Eye (tissue), 1 donor: ENCODE measurements at regions not wholly inside any gene's neighbourhood (a gene's known extent, or its start where the extent isn't known, plus 50 kb on each side); places are given as distances from the start of the nearest gene placed in this dataset.
"Not testable (repeated sequence)": the region's sequence is repeated elsewhere in the genome, so short reads cannot be mapped to it uniquely, and the experiment has no call there.

Source experiments
- DNase-seq: peaks from one replicate; pipeline ENCODE4 v3.0.0-alpha.2; 2015

DNA sequence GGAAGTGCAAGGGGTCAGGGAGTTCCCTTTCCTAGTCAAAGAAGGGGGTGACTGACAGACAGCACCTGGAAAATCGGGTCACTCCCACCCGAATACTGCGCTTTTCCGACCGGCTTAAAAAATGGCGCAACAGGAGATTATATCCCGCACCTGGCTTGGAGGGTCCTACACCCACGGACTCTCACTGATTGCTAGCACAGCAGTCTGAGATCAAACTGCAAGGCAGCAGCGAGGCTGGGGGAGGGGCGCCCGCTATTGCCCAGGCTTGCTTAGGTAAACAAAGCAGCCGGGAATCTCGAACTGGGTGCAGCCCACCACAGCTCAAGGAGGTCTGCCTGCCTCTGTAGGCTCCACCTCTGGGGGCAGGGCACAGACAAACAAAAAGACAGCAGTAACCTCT, 333.8 kb downstream of the CENPW start:
- DNase-seq: not testable (repeated sequence)

DNA sequence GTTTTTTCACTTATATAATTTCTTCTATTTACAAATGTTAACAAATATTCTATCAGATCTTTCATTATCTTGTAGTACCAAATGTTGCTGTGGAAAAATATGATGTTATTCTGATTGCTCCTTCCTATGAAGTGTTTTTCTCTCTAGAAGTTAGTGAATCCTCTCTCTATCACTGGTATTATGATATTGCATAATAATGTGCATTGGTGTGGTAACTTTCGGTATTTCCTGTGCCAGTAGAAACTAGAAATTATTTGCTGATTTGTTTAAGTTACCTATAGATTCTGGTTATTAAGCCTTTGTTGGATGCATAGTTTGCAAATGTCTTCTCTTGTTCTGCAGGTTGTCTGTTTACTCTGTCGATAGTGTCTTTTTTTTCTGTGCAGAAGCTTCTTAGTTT, 342.5 kb downstream of the CENPW start:
- no peak for DNase-seq

DNA sequence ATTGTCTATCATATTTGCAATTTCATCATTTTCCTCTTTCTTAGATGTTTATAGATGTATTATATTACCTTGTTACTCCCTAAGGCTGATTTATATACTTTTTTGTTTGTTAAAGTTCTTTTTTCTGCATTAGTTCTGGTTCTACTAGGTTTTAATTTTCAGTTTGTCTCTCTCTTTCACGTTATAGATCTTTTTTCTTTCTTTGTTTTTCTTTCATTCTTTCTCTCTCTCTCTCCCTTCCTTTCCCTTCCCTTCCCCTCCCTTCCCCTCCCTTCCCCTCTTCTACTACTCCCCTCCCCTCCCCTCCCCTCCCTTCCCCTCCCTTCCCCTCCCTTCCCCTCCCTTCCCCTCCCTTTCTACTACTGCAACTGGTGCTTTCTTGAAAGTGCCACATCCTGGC, 345.3 kb downstream of the CENPW start:
- DNase-seq: no peak

DNA sequence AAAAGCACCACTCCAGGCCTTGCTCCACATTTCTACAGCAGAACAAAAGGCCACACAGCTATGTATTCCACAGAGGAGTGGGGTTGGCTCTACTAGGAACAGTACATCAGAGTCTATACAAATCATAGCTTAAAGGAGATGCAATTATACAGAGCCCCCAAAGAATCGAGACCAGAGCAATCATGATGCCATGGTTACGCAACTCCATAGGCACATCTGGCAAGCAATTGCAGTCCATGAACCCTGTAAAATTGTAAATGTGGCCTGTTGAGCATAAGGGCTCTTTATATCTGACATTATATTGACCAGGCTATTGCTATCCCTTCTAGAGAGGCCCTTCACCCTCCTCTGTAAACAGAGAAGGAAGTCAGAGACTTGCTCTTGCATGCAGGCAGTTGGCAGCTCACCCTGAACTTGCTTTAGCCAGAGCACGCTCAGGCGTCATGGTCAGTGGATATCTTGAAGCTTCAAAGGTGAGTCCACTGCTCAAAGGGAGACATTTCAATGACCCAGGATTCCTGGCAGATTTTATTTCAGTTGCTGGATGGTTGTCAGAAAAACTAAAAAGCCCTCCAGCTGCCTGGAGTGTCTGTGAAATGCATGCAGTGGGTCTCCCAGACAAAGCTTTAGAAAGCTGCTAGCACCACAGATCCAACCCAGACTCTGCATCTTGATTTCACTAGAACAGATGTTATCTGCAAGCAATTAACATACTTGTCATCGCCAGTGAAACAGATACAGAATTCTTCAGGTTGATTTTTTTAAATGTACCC, 357.2 kb downstream of the CENPW start:
- peak; percentile 18 for DNase-seq

DNA sequence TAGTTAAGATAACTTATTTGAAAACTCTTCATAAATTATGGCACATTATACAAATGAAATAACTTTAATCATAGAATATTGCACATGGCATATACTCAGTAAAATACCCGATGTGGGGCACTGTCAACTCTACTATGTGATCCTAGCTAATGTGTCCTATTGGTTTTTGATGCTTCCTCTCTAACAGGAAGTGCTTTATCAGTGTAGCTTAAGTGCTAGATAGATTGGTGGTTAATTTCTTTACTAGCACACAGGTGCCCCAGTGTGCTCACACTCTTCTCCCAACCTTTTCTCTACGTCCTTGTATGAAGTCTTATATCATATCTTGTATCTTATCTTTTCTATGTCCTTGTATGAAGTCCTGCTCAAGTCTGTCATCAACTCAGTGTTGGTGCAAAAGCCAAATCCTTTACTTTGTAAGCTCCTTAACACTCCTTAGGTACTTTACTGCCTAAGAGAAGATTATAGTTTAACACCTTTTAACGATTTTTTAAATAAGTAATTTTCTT, 358.9 kb downstream of the CENPW start:
- no peak for DNase-seq

DNA sequence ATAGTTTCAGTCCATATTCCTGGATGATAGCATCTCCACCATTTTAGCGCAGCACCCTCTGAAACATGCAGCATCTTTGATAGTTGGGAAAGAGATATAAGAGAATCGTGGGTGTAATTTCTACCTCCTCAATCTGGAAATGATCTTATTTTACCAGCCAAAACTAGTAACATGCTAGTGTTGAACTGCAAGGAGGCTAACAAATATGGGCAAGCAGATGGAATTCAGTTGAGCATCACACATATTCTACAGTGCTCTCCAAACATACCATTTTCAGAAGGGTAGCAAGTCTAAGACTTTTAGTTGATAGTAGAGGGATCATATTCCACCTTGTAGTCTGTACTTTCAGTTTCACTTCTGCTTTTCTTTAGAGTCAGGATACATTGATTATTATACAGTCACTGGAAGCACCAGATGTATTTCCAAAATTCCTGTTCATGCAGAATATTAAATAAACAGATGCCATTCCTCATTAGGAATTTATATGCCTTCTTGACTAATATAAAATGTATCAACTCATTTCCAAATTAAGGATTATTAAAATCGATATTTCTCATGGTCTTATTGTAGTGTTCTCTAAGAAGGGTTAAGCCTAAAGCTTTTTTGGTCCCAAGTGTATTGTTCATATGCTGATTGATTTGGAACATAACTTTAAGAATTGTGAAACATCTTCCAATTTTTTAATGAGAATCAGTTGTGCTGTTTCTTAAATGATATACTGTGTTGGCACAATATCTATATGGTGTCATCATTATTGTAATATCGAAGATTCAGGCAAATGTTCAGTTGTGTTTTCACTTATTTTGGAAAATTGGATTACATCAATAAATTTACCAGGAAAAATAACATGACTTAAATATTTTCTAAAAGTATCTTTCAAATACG, 362.0 kb downstream of the CENPW start:
- no peak for DNase-seq

DNA sequence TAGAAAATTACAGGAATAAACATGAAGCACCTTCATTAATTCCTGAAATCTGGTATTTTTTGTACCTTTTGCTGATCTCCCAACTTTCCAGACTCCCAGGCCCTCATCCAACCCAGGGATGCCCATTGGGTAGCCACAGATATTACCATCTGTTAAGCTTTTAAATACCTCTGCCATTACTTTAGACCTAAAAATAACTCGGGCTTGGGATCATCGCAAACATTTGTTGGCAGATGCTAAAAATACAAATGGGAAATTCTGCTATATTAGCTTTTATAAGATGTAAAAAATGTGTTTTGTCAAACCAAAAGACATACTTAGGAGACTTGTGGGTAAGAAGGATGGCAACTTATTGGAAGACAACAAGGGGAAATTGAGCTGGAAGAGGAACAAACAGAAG, 376.1 kb downstream of the CENPW start:
- DNase-seq: no peak

DNA sequence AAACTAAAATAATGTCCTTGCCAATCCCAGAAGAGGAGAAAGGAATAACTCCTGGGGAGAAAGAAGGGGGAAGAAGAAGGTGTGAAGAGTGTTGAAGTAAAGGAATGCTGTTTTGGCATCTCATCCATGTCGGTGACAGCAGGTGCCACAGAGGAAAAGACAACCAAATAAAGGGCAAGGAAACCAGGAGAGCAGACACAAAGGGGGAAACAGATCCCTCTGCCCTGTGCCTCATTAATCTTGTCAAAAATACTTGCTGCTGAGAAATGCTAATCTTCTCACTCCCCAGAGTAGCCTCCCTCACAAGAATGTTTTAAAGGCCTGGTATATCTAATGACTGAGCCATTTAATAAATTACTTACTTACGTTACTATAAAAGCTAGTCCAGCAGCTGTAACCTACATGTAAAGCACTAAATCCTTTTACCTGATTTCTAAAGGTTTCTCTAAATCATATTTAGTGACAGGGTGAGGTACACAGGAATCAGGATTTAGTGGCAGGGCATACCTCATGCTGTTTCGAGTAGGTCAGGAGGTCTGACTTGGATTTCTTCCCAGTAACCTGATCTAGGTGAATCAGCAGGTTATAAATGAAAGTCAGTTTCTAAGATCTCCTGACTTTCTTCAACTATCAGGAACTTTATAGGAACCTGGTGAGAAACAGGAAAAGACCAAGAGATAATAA, 377.1 kb downstream of the CENPW start:
- DNase-seq: no peak

DNA sequence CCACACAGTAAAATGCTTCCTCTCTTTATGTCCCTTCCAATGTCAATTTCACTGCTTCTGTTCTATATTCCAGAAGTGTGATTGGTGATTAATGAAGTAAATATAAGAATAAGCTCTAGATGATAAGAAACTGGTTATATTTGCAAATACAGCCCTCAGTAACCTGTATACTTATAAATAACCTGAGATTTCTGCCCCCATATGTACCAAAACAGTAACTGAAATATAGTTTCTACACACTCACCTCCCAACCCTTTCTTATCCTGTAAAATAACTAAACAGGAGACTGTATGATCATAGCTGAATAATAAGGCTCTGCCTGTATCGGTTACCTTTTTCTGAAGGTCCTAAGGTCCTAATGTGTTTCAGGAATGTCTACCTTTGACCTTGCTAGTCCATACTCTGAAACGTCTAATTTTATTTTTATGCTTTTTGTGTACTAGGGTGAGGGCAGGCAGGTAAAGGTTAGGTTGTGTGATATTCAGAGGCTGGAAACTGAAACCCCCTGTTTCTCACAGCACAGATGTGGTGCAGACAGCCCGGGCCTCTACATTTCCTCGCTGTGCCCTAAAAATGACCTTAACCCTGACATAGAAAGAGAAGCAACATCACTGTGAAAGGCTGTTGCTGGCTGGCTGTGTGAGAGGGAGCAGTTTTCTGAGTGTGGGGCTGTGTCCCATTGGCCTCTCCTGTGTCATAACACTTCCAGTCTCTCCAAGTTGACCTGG, 378.8 kb downstream of the CENPW start:
- no peak for DNase-seq

DNA sequence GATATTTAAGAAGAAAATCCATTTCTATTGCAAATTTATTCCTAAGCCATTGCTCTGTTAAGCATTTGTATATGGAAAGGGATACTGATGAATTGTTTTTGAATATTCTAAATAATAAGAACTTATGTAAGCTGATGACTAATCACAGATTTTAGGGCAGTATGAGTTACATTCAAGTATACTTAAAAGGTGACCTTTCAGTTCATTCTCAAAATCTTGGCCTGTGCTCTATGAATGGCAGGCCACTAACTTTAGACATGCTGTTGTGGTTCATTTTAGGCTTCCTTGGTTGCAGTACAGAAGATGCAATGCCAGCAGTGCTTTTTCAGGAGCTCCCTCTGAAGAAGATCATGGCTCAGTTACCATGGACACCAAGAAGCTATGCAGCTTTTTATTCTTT, 380.4 kb downstream of the CENPW start:
- DNase-seq: no peak

DNA sequence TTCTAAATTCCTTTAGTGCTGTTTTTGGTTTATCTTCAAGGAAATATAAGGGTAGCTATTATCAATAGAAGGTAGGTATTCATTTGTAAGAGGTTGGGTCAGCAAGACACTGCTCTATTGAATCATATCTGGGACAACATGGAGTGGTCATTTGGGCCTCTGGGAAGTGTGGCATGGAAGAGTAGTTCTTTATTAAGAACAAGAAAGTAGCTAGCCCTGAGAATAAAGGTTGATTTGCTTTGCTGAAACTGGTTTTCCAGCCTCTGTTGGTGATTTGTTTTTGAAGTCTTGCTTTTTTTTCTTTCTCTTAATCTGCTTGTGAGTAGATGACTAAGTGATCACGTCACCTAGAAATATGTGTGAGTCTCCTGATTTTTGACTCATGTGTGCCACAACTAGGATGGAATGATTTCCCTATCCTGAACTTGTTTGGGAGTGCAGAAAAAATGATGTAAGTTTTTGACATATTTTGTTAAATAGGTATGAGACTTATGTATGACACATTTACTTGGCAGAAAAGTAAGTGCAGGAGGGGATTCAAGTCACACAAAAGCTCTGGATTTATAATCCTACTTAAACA, 381.8 kb downstream of the CENPW start:
- DNase-seq: no peak

DNA sequence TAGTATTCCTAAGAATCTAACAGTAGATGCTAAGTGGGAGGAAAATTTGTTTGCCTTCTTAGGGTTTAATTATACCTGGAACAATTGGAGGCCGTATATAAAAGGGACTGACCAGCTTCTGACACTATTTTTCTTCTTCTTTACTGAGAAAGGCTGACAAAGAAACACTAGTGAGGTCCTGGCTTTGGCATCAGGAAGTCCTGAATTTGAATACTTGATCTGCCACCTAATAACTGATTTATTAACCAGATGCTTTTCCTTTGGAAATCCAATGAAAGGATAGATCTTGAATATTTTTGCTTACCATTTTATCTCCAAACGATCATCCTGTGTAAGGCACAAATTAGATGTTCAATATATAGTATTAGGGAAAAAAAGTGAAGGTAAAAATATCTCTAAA, 382.5 kb downstream of the CENPW start:
- no peak for DNase-seq

DNA sequence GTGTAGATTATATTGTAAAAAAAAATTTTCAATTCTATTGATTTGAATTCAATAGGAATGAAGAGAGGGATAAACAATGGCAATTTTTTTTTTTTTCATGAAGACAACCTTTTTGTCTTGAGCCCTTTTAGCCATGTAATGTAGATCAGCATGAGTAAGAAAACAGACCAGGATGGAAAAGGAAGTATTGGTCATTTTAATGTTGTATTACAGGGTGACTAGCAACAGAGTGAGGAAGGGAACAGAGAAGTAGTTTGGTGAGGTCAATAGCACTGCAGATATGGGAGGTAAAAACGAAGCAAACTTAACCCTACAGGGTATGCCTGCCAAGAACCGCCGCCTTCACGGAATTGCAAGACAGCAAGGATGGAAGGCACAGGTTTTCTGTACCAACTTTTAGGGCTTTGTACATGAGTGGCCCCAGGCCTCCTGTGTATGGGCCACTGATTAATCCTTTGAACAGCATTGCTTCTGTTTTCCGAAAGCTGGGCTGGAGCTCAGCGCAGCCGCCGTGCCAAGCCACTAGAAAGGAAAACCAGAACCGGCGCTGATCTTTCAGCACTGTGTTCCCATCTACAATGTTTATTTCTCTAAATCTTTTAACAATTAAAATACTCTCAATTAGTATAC, 383.7 kb downstream of the CENPW start:
- DNase-seq: no peak

DNA sequence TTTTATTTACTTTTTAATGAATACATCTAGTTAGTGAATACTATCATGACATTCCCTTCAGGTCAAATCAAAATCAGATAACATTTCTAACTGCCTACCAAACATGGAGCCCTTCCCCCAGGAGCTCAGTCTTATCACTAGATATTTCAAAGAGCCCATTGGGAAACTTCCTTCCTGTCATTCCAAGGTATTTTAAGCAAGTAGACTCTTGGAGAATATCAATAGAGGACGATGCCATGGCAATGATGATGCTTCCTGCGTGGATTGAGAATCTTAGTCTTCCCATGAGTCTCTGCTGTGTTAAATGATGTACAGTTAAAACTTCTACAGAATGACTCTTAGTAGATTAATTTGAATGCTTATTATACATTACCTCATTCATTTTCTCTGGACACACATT, 384.9 kb downstream of the CENPW start:
- no peak for DNase-seq

DNA sequence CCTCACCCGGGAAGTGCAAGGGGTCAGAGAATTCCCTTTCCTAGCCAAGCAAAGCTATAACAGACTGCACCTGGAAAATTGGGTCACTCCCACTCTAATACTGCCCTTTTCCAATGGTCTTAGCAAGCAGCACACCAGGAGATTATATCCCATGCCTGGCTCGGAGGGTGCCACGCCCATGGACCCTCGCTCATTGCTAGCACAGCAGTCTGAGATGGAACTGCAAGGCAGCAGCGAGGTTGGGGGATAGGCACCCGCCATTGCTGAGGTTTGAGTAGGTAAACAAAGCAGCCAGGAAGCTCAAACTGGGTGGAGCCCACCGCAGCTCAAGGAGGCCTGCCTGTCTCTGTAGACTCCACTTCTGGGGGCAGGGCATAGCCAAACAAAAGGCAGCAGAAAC, 386.5 kb downstream of the CENPW start:
- DNase-seq: not testable (repeated sequence)

DNA sequence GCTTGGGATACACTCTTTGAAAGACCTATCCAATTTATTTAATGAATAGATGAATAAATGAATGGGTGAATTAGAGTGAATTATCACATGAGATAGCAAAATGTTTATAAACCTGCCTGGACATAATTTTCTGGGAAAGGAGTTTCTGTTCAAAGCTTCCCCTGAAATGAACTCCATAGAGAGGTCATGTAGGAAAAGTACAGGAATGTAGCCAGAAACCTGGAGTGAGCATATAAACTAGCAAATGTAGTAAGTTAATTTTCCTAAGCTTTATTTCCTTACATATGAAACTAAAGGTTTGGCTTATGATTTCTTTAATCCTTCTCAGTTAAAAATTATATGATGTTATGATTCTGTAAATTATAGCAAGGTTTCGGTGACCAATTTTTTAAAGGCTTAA, 380.3 kb upstream of the RSPO3 start:
- no peak for DNase-seq

DNA sequence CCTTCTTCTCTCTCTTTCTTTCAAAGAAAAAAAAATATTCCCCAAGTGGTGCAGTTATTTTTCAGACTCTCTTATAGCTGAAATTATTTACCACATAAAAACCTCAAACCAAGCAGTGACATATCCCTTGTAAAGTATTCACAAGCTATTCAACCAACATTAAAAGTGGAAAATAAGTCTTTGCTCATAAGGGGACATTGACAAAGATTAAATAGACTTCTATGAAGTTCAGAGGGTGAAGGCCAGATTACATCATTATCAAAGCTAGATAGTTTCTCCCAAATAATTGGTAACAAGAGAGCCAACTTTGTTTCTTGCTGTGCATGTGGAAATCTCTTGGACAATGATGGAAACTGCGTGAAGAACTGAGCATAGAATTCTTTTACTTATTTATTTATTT, 379.8 kb upstream of the RSPO3 start:
- no peak for DNase-seq

DNA sequence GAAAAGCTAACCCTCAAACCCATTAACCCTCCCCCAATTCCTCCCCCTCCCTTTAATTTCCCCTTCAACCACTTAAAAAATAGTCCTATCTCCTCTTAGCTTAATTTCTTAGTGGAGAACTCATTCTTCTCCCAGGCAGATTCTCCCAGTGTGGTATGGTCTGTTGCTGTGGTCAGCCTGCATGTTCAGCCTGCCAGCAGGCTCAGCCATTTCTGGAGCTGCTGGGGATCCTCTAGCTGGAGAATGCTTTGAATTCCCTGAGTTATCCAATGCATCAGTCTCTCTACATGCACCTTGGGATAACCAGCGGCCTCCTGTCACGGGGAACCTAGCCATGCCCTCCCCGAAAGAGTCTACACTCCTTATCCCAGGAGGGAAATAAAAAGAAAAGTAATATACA, 375.4 kb upstream of the RSPO3 start:
- DNase-seq: no peak

DNA sequence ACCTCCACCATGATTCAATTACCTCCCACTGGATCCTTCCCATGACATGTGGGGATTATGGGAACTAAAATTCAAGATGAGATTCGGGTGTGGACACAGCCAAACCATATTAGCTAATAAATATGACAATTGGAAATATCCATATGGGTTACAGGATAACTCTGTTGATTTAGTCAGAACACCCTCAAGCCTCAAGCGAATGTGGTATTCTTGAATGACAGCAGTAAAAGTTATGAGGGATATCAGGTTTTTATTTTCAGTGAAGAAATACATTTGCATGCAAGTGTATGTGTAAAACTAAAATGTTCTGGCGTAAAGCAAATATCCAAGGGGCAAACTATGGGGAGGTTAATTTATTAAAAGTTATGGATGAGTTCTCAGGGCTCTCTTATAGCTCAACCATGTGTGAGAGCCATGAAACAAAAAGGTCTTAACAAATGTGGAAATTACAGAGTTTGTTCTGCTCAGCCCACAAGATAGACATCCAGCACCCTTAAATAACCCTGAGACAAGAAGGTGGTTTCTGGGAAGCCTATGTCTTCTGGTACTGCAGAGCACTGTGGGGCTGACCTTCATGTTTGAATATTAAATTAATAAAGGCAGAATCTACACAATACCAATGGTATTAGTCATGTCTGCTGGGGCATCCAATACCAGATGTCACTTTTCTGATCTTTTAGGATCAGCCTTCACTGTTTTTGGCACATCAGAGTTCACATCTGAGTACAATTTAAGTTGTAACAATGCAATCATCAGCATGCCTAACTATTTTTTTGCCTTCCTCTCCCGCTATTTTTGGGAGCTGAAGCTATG, 370.5 kb upstream of the RSPO3 start:
- peak; percentile 25 for DNase-seq

DNA sequence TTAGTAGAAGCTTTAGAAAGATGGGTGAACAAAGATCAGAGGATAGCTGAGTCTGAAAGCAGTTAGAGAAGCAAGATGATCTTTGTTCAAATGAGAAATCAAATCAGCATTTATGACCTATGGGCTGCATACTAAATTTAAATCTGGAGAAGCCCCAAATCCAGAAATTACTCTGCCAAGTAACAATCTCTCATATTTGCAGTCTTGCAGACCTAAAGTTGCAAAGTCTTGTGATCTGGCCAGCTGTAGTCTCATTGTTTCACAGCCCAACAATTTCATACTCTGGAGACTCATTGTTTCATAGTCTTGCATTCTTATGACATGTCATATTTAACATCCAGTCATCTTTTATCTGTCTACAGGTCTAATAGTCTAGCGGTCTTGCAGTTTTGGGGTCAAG, 364.9 kb upstream of the RSPO3 start:
- no peak for DNase-seq

DNA sequence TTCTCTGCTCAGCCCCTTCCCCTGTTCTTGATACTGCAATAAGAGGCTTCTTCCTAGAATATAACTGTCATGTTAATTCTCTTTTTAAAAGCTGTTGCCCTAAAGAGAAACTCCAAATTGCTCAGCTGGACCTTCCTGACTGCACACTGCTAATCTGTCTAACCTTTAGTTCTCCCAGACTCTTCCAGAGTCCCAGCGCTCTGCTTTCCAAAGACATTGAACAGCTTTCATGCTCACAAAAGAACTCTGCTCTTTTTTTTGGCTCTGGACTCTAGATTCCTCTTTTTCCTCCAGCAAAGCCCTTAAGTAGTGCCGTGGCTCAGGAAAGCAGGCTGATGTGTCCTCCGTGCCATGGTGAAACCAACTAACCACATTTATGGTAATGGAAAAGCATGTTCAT, 356.6 kb upstream of the RSPO3 start:
- no peak for DNase-seq
